PC-9 (cell line): ENCODE measurements at regions not wholly inside any gene's neighbourhood (a gene's known extent, or its start where the extent isn't known, plus 50 kb on each side); places are given as distances from the start of the nearest gene placed in this dataset.

ENCODE experiments used
- EZH2 ChIP-seq: fragments of 200-600 bp; sonication (generic); IDR thresholded peaks from 2 replicates; pipeline ENCODE4 v1.8.0; 2017; ENCODE audit warnings: antibody characterized with exemption, low read depth
- TF ChIP-seq, protein P1 (sequence below): fragments of 200-600 bp; sonication (generic); conservative IDR thresholded peaks from 2 replicates; pipeline ENCODE4 v1.6.1; 2017; ENCODE audit warnings: mixed run types, antibody characterized with exemption, mild to moderate bottlenecking, moderate library complexity

DNA sequence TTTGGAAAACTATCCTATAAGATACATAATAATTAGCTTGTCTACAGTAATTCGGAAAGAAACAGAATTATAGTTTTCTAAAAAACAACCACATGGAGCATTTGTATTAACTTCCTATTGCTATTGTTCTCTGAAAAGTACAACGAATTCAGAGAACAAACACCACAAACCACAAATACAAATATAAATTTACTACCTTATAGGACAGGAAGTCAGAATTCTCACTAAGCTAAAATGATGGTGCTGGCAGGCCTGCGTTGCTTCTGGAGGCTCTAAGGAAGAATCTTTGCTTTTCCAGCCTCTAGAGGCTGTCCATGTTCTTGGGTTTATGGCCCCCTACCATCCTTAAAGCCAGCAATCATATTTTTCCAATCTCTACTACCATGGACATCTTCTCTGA is 173.6 kb upstream of the TCF21 start:
- TF ChIP-seq, protein P1, sequence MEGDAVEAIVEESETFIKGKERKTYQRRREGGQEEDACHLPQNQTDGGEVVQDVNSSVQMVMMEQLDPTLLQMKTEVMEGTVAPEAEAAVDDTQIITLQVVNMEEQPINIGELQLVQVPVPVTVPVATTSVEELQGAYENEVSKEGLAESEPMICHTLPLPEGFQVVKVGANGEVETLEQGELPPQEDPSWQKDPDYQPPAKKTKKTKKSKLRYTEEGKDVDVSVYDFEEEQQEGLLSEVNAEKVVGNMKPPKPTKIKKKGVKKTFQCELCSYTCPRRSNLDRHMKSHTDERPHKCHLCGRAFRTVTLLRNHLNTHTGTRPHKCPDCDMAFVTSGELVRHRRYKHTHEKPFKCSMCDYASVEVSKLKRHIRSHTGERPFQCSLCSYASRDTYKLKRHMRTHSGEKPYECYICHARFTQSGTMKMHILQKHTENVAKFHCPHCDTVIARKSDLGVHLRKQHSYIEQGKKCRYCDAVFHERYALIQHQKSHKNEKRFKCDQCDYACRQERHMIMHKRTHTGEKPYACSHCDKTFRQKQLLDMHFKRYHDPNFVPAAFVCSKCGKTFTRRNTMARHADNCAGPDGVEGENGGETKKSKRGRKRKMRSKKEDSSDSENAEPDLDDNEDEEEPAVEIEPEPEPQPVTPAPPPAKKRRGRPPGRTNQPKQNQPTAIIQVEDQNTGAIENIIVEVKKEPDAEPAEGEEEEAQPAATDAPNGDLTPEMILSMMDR: no peak
- TF ChIP-seq EZH2: no peak
